Tibial nerve (tissue), 3 donors: ENCODE measurements at regions not wholly inside any gene's neighbourhood (a gene's known extent, or its start where the extent isn't known, plus 50 kb on each side); places are given as distances from the start of the nearest gene placed in this dataset.

Source experiments
- POLR2A ChIP-seq, 2 donors: fragments of 450-650 bp; IDR thresholded peaks; one replicate each; pipeline ENCODE4 v1.6.1; 2017; ENCODE audit warnings: antibody characterized with exemption in 2 of 2, mild to moderate bottlenecking in 2 of 2, moderate library complexity in 2 of 2
- TF ChIP-seq, protein P1 (sequence below), 5 experiments: fragments of 200-600 bp in 3 of 5; fragments of 450-650 bp in 2 of 5; sonication (generic) in 3 of 5; IDR thresholded peaks; one replicate each; pipeline ENCODE4 v1.5.1; 2016 to 2019; ENCODE audit warnings: antibody characterized with exemption in 5 of 5, mild to moderate bottlenecking in 3 of 5, moderate library complexity in 2 of 5

DNA sequence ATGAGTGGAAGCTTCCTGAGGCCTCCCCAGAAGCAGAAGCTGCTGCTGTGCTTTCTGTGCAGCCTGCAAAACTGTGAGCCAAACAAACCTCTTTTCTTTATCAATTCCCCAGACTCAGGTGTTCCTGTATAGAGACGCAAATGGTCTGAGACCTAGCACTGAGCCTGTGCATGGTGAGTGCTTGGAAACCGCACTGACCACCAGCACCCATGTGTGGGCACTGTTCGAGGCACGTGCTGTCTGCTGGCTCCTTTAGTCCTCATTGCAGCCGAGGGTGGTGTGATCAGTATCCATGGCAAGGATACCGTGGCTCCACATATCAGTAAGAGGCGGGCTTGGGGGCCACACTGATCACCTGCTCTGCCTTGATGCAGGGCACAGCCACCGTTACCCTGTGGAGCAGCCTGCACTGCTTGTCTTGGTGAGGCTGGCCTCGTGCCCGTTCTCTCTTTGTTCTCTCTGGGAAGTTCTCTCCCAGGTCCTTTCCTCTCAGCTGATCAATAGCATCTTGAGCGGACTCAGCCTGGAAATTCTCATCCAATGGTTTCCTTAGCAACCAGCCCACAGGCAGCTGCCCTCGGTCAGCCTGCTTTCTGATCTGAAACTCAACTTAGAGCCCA lies 101.0 kb downstream of the PLXNA1 start:
- TF ChIP-seq, protein P1, sequence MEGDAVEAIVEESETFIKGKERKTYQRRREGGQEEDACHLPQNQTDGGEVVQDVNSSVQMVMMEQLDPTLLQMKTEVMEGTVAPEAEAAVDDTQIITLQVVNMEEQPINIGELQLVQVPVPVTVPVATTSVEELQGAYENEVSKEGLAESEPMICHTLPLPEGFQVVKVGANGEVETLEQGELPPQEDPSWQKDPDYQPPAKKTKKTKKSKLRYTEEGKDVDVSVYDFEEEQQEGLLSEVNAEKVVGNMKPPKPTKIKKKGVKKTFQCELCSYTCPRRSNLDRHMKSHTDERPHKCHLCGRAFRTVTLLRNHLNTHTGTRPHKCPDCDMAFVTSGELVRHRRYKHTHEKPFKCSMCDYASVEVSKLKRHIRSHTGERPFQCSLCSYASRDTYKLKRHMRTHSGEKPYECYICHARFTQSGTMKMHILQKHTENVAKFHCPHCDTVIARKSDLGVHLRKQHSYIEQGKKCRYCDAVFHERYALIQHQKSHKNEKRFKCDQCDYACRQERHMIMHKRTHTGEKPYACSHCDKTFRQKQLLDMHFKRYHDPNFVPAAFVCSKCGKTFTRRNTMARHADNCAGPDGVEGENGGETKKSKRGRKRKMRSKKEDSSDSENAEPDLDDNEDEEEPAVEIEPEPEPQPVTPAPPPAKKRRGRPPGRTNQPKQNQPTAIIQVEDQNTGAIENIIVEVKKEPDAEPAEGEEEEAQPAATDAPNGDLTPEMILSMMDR (IDR thresholded peaks at IDR 0.05), result no peak
- no peak for TF ChIP-seq POLR2A (IDR thresholded peaks at IDR 0.05)
